ENCODE measurements at regions not wholly inside any gene's neighbourhood (a gene's known extent, or its start where the extent isn't known, plus 50 kb on each side); places are given as distances from the start of the nearest gene placed in this dataset.

DNA sequence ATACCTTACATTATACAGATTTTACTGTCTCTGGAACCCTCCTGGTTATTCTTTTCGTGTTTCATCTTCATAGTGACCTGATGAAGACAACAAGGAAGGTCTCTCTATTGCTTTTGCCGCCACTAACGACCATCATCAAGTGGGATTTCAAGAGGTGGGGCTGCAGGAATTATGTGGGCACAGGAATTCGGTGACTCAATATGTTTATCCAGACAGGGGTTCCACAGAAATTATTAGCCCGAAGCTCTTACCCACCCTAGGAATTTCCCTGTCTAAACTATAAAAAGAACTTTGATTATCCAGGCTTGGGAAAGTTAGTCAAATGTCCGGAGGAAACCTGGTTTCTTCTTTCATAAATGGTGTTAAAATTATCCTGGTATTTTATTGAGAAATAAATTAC, 566.8 kb upstream of the TENM4 start:
- FAIRE-seq, result no peak
- POLR2A ChIA-PET, result no interaction called here
- CTCF ChIA-PET, result no interaction called here

GRCh38 chr11:79990141-79990540, 549.3 kb upstream of the TENM4 start:
- Histone ChIP-seq H4K20me1 (replicated peaks; ENCODE audit: control insufficient read depth, extremely low read depth, insufficient read depth, low read length) (no peaks in the 10 kb centered on the region), H3K36me3 (ENCODE audit: control insufficient read depth in 2 of 2, extremely low read depth in 1 of 2, insufficient read depth in 2 of 2, low read length in 2 of 2) (no peaks in the 10 kb centered on the region), H3K9me1 (replicated peaks; ENCODE audit: control insufficient read depth, extremely low read depth, insufficient read depth, low read length) (no peaks in the 10 kb centered on the region), H3K4me1 (ENCODE audit: control insufficient read depth, extremely low read depth, insufficient read depth, low read length) (no peaks in the 10 kb centered on the region), H3K4me3 (replicated peaks in 1 of 3; ENCODE audit: insufficient read depth in 1 of 3, low read depth in 1 of 3, low read length in 3 of 3) (no peak overlapping the region), H3K27me3 (ENCODE audit: control insufficient read depth in 2 of 2, insufficient read depth in 2 of 2, low read length in 2 of 2) (no peaks in the 10 kb centered on the region), H3K9ac (replicated peaks; ENCODE audit: extremely low read depth, insufficient read depth, low read length) (no peak overlapping the region), H3K27ac (ENCODE audit: insufficient read depth, low read depth, low read length) (no peak overlapping the region), H3K4me2 (ENCODE audit: insufficient read depth, low read length) (no peak overlapping the region), H3K79me2 (ENCODE audit: control insufficient read depth, insufficient read depth, low read length) (no peaks in the 10 kb centered on the region), H3K9me3 (replicated peaks; ENCODE audit: control insufficient read depth, insufficient read depth, low read length) (no peaks in the 10 kb centered on the region), H2AFZ (ENCODE audit: low read depth, low read length) (no peak overlapping the region)
- FAIRE-seq (no peak), DNase-seq (ENCODE audit: low read depth, low spot score) (no peak)
- intact Hi-C loops (cut with micrococcal nuclease) (no loop called here), dilution Hi-C loops (cut with MboI; ENCODE audit: extremely low pct_ligation_motif_present, low sequenced_read_pairs) (no loop called here)
- POLR2A ChIA-PET, result no interaction called here
- TF ChIP-seq MAX (IDR thresholded peaks at IDR 0.05; ENCODE audit: insufficient read depth, insufficient read length) (no peak), POLR2A (IDR thresholded peaks at IDR 0.05; ENCODE audit: low read depth, low read length) (no peak), POLR2AphosphoS5 (IDR thresholded peaks at IDR 0.05; ENCODE audit: insufficient read depth, low read depth, low read length) (no peak), GATA2 (IDR thresholded peaks at IDR 0.05; ENCODE audit: insufficient read depth, insufficient read length, low read depth, low read length) (no peak), MYC (IDR thresholded peaks at IDR 0.05; ENCODE audit: low read depth, low read length) (no peak), FOS (IDR thresholded peaks at IDR 0.05; ENCODE audit: borderline replicate concordance, insufficient read depth, low read length) (no peak), JUN (IDR thresholded peaks at IDR 0.05; ENCODE audit: borderline replicate concordance, insufficient read depth, insufficient read length, low read depth) (no peak), EZH2 (IDR thresholded peaks at IDR 0.05; ENCODE audit: borderline replicate concordance, low read depth, low read length, severe bottlenecking) (no peak), CTCF (IDR thresholded peaks at IDR 0.05; ENCODE audit: extremely low read depth in 1 of 2, insufficient read depth in 1 of 2, low read depth in 1 of 2, low read length in 2 of 2) (no peak)
- CTCF ChIA-PET, result no interaction called here
- no TSS peak for BruUV-seq (replicated peaks)

More for the DNA sequence above, 566.8 kb upstream of the TENM4 start:
- dilution Hi-C loops (cut with MboI; ENCODE audit: extremely low pct_ligation_motif_present, low sequenced_read_pairs), result no loop called here
- no peak for TF ChIP-seq GATA2 (IDR thresholded peaks at IDR 0.05; ENCODE audit: insufficient read depth, insufficient read length, low read depth, low read length)
- TF ChIP-seq EZH2 (IDR thresholded peaks at IDR 0.05; ENCODE audit: borderline replicate concordance, low read depth, low read length, severe bottlenecking), result no peak
- intact Hi-C loops (cut with micrococcal nuclease), result no loop called here
- DNase-seq (ENCODE audit: low read depth, low spot score), result no peak
- Histone ChIP-seq H3K9me1 (replicated peaks; ENCODE audit: control insufficient read depth, extremely low read depth, insufficient read depth, low read length) (no peaks in the 10 kb centered on the region), H3K9ac (replicated peaks; ENCODE audit: extremely low read depth, insufficient read depth, low read length) (no peak overlapping the region), H3K36me3 (ENCODE audit: control insufficient read depth in 2 of 2, extremely low read depth in 1 of 2, insufficient read depth in 2 of 2, low read length in 2 of 2) (no peaks in the 10 kb centered on the region), H3K9me3 (replicated peaks; ENCODE audit: control insufficient read depth, insufficient read depth, low read length) (no peaks in the 10 kb centered on the region), H3K4me1 (ENCODE audit: control insufficient read depth, extremely low read depth, insufficient read depth, low read length) (no peaks in the 10 kb centered on the region), H4K20me1 (replicated peaks; ENCODE audit: control insufficient read depth, extremely low read depth, insufficient read depth, low read length) (no peaks in the 10 kb centered on the region), H3K27ac (ENCODE audit: insufficient read depth, low read depth, low read length) (no peak overlapping the region), H3K4me2 (ENCODE audit: insufficient read depth, low read length) (no peak overlapping the region), H3K27me3 (ENCODE audit: control insufficient read depth in 2 of 2, insufficient read depth in 2 of 2, low read length in 2 of 2) (no peaks in the 10 kb centered on the region), H2AFZ (ENCODE audit: low read depth, low read length) (no peak overlapping the region), H3K4me3 (replicated peaks in 1 of 3; ENCODE audit: insufficient read depth in 1 of 3, low read depth in 1 of 3, low read length in 3 of 3) (no peak overlapping the region), H3K79me2 (ENCODE audit: control insufficient read depth, insufficient read depth, low read length) (no peaks in the 10 kb centered on the region)
- no TSS peak for BruUV-seq (replicated peaks)
